ENCODE measurements at regions not wholly inside any gene's neighbourhood (a gene's known extent, or its start where the extent isn't known, plus 50 kb on each side); places are given as distances from the start of the nearest gene placed in this dataset.

DNA sequence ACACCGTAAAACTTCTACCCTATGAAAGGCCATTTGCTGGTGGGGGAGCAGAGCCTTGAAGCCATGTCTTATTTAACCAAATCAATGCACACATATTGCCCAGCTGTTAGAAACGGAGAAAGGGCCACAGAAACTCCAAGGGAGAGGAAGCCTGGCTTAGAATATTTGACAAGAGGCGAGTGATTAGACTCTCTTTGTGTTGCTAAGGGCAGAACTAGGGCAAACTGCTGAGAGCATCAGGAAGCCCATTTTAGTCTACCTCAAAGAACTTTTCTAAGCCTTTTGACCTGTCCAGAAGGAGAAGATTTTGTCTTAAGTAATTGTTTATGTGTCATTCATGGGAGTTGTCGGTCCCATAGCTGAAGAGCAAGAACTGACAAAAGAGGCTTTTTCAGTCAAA, 54.4 kb upstream of the CELF4 start:
- no peak for DNase-seq

DNA sequence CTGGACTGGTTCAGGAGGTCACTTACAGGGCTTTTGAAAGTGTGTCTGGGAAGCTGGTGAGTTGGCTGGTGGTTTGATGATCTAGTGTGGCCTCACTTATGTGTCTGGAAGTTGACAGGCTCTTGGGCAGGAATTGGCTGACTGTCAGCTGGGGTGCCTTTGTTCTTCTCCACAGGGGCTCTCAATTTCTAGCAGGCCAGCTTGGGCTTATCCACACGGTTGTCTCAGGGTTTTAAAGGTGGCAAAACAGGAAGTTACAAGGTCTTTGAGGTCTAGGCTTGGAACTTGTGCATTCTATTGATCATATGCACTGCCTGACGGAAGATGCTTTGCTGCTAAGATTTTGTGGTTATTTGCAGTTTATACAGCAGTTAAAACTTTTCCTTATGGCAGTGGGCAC, 52.0 kb upstream of the CELF4 start:
- DNase-seq, result no peak

Data from activated CD4-positive, alpha-beta T cell treated with anti-CD3 and anti-CD28 coated beads, Interleukin-2, amount 50 U/mL, for 48 hours (primary cell).